GM12872 (cell line): ENCODE measurements at regions not wholly inside any gene's neighbourhood (a gene's known extent, or its start where the extent isn't known, plus 50 kb on each side); places are given as distances from the start of the nearest gene placed in this dataset.

Experiments
- CTCF ChIP-seq: IDR thresholded peaks from 3 replicates; pipeline ENCODE4 v1.5.1; 2011; ENCODE audit warnings: low read depth, mild to moderate bottlenecking, low read length, moderate library complexity; ENCODE audit not compliant: insufficient read depth

DNA sequence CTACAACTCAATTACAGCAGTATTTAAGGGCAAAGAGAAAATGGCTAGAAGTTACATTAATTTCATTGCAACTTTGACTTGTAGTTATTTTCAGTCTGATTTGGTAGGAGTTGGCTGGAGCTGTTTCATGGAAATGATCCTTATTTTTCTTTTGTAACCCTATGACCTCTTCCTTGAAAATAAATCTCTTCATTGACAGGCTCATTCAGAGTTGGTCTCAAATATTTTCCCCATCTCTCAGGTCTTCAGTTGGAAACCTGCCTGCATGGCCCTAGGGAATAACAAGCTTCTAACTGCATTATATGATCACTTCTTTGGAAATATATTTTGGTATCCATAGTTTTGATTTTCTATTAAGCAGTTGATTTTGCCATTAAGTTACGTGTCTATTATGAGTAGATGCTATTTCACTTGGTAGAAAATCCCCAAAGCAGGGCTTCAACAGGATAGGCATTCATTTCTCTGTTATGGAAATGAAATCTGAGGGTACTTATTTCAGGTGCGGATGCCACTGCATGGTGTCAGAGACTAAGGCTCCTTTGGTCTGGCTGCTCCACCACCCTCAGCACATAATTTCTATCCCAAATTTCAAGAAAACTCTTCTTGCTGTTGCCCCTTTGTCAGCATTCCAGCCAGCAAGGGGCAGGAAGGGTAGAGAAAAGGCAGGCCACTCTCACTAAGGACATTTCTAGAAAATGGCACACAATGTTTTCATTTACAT lies 502.5 kb downstream of the SPRY1 start:
- TF ChIP-seq CTCF = no peak

DNA sequence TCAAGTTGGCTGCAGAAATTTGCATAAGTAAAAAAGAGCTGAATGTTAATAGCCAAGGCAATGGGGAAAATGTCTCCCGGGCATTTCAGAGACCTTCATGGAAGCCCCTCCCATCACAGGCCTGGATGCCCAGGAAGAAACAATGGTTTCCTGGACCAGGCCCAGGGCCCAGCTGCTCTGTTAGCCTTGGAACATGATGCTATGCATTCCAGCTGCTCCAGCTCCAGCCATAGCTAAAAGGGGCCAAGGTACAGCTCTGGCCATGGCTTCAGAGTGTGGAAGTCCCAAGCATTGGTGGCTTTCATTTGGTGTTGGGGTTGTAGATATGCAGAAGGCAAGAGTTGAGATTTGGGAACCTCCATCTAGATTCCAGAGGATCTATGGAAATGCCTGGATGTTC lies 508.3 kb downstream of the SPRY1 start:
- TF ChIP-seq CTCF = no peak

DNA sequence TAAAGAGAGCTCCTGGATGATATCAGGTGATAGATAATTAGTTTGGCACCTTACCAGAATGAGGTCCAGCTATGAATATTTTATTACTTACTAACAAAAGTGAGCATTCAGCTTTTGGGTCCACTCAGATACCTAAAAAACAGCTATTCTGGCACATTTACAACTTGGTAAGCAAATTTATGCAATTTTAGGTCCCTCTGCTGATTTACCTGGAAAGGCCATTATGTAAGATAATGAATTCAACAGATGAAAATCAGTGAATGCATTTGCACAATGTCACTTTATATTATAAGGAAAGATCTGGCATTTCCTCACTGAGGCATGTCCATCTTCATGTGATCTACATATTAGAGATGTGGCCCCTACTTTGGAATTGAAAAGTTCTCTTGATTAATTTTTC lies 517.0 kb downstream of the SPRY1 start:
- TF ChIP-seq CTCF = no peak

GRCh38 chr4:123916821-123917220 lies 520.2 kb downstream of the SPRY1 start:
- no peak for TF ChIP-seq CTCF

DNA sequence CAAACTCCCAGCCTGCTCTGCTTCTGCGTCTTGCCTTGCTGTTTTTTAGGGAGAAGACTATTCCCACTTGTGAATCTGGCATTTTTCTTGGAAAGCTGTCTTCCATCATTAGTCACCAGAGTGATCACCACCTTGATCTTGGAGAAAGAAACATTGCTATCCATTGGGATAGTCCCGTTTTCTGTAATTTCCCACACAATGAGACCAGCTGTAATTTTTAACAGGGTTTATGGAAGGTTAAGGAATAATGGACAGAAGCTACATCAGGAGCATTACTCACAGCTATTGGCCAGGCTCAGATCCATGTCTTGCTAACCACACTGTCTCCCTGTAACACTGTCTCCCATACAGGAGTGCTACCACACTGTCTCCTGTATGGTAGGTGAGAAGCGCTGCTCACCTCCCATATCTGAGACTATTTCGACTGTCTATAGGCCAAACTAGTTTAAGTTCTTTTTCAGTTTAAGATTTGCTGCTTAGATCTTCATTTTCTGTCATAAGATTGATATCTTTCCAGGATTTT lies 523.0 kb downstream of the SPRY1 start:
- TF ChIP-seq CTCF = no peak

DNA sequence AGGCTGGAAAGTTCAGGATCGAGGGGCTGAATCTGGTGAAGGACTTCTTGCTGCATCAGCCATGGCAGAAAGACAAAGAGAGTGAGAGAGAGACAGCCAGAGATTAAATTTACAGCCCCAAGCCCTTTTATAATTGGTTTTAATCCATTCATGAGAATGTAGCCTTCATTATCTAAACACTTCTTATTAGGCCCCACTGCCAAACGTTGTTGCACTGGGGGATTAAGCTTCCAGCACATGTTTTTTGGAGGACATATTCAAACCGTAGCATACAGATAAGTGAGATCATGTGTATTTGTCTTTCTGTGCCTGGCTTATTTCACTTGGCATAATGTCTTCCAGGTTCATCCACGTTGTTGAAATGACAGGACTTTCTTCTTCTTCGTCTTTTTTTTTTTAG lies 524.7 kb downstream of the SPRY1 start:
- no peak for TF ChIP-seq CTCF

- no peak for TF ChIP-seq CTCF
Measured at GRCh38 chr4:123922847-123923246, 526.3 kb downstream of the SPRY1 start.

DNA sequence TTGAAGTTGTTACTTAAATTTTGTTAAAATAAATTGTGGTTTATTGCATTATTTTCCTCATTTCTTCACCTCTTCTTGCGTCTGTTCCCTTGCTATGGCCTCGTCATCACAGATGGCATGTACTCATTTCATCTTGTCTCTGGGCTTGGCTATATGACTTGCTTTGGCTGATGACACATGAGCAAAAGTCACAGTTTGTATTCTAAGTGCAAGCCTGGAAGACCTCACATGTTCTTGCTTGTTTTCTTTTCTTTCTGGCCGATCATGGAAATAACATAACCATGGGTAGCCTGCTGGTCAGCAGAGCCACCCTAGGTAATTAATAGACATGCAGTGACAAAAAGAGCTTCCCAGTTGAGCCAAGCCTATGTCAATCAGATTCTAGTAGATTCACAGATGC lies 527.9 kb downstream of the SPRY1 start:
- no peak for TF ChIP-seq CTCF
